Psoas muscle (tissue), 7 donors: ENCODE measurements at regions not wholly inside any gene's neighbourhood (a gene's known extent, or its start where the extent isn't known, plus 50 kb on each side); places are given as distances from the start of the nearest gene placed in this dataset.

ENCODE experiments used
- ATAC-seq, 4 donors: fragments of 200-7000 bp; cut with Tn5 transposase; one replicate each; pipeline ENCODE4 v1.9.1; 2020; ENCODE audit warnings: moderate library complexity in 3 of 4, mild to moderate bottlenecking in 2 of 4
- DNase-seq, 2 donors: peaks; one replicate each; pipeline ENCODE4 v3.0.0-alpha.2; 2020
- H3K27ac ChIP-seq: fragments of 200-600 bp; one replicate; pipeline ENCODE4 v1.8.0; 2022
- H3K27me3 ChIP-seq, 3 donors: fragments of 200-600 bp in 1 of 3; one replicate each; pipeline versions ENCODE4 v1.6.1 to v1.8.0; 2013 to 2022; ENCODE audit warnings: low read length in 2 of 3, mild to moderate bottlenecking in 2 of 3, moderate library complexity in 1 of 3; ENCODE audit not compliant: insufficient read depth in 3 of 3
- H3K36me3 ChIP-seq, 2 donors: fragments of 200-600 bp in 1 of 2; one replicate each; pipeline versions ENCODE4 v1.6.1 to v1.8.0; 2013 to 2022; ENCODE audit warnings: low read depth in 1 of 2, mild to moderate bottlenecking in 1 of 2, moderate library complexity in 1 of 2; ENCODE audit not compliant: insufficient read depth in 1 of 2
- H3K4me1 ChIP-seq: fragments of 200-600 bp; one replicate; pipeline ENCODE4 v1.8.0; 2022
- H3K4me3 ChIP-seq: fragments of 200-600 bp; one replicate; pipeline ENCODE4 v1.8.0; 2022; ENCODE audit warnings: mild to moderate bottlenecking
- H3K9me3 ChIP-seq: fragments of 200-600 bp; one replicate; pipeline ENCODE4 v1.8.0; 2022
- WGBS, 3 donors: extraction: QIAGEN DNeasy Blood & Tissue Kit; methylation state at CpG; one replicate each; pipeline versions ENCODE4 v1.1.6 to v1.1.7; 2013; 5-methylcytosine and 5-hydroxymethylcytosine counted together
- intact Hi-C, 2 donors: fragments of 100-400 bp; cut with DNase I; formaldehyde crosslinking; loops; one replicate each; pipeline versions ENCODE4 v1.11.0 to v1.14.2; 2022
- TF ChIP-seq, protein P1 (sequence below): fragments of 200-600 bp; IDR thresholded peaks from one replicate; pipeline ENCODE4 v1.8.0; 2022; ENCODE audit warnings: antibody characterized with exemption
- donor health status: healthy with polysubstance abuse.
- donor health status: DM: no; HTN: no; CAD: no; lungs with moderate emphysema.
- donor health status: Bipolar disorder and iron deficiency.
- donor health status: healthy.
- donor health status: DM: yes; HTN: yes; CAD: no.
- donor health status: DM: no; HTN: no; CAD: no.
- donor health status: DM: yes; HTN: yes; CAD: no.

DNA sequence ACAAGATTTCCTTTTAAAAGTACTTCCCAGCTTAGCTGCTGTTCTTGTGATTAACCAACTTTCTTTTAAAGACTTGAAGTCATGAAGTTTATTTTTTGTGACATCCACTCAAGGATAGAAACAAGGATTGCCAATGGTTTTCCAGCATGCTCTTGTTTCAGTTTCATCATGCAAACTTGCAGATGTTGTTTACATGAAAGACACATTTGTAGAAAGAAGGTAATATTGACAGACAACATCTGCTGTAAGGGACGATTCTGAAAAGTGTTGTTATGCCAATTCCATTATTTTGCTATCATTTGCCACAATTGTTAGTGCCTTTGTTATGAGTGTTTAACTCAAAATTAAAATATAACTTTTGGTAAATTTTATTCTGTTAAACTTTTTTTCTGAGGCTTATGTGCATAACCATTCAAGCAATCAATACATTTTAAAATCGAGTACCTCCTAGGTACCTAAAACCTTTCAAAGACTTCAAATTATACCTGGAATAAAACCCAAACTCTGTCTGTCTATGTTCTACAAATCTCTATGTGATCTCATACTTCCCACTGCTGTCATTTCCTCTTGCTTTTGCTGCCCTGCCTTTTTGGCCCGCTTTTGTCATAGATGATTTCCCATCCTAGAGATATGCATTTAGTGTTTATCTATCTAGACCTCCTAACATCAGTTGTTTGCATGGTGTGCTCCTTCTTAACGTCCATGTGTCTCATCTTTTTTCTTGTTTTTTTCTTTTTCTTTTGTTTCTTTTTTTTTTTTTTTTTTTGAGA is 630.4 kb downstream of the NR2F2 start:
- Histone ChIP-seq H3K4me3 (no peak overlapping the region), H3K4me1 (no peaks in the 10 kb centered on the region), H3K27ac (no peak overlapping the region), H3K9me3 (no peaks in the 10 kb centered on the region), H3K27me3 (no peaks in the 10 kb centered on the region), H3K36me3 (no peaks in the 10 kb centered on the region)
- WGBS, 3 donors, result 72 to 75% (median 73%) methylated on average over 4 of the region's 4 CpGs
- intact Hi-C loops, result no loop called here
- no peak for ATAC-seq
- DNase-seq, result no peak
- TF ChIP-seq, protein P1, sequence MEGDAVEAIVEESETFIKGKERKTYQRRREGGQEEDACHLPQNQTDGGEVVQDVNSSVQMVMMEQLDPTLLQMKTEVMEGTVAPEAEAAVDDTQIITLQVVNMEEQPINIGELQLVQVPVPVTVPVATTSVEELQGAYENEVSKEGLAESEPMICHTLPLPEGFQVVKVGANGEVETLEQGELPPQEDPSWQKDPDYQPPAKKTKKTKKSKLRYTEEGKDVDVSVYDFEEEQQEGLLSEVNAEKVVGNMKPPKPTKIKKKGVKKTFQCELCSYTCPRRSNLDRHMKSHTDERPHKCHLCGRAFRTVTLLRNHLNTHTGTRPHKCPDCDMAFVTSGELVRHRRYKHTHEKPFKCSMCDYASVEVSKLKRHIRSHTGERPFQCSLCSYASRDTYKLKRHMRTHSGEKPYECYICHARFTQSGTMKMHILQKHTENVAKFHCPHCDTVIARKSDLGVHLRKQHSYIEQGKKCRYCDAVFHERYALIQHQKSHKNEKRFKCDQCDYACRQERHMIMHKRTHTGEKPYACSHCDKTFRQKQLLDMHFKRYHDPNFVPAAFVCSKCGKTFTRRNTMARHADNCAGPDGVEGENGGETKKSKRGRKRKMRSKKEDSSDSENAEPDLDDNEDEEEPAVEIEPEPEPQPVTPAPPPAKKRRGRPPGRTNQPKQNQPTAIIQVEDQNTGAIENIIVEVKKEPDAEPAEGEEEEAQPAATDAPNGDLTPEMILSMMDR, result no peak

DNA sequence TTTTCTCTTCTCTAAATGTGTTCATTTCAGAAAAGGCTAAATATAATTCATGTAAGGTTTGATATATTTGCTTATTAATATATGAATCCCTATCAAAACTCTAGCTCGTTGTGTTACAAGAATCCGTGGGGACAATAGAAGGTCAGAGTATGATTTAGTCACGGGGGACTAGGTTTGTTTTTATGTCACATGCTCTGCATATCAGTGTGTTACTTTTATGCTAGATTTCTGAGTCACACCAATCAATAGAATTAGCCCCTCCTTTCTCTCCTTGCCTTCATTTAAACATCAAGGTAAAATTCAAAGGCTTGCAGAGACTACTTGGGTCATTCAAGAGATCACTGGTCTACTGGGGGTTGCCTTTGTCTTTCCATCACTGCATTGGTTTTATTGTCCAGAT is 636.1 kb downstream of the NR2F2 start:
- no peaks in the 10 kb centered on the region for H3K36me3 ChIP-seq
- ATAC-seq (no peak), DNase-seq (no peak)
- H3K27ac ChIP-seq, result no peak overlapping the region
- no peaks in the 10 kb centered on the region for H3K27me3 ChIP-seq
- no peaks in the 10 kb centered on the region for H3K4me1 ChIP-seq
- WGBS, 3 donors, result 41 to 48% (median 43%) methylated on average over 3 of the region's 3 CpGs
- intact Hi-C loops, result no loop called here
- no peak overlapping the region for H3K4me3 ChIP-seq
- H3K9me3 ChIP-seq, result no peaks in the 10 kb centered on the region
- TF ChIP-seq, protein P1, result no peak

DNA sequence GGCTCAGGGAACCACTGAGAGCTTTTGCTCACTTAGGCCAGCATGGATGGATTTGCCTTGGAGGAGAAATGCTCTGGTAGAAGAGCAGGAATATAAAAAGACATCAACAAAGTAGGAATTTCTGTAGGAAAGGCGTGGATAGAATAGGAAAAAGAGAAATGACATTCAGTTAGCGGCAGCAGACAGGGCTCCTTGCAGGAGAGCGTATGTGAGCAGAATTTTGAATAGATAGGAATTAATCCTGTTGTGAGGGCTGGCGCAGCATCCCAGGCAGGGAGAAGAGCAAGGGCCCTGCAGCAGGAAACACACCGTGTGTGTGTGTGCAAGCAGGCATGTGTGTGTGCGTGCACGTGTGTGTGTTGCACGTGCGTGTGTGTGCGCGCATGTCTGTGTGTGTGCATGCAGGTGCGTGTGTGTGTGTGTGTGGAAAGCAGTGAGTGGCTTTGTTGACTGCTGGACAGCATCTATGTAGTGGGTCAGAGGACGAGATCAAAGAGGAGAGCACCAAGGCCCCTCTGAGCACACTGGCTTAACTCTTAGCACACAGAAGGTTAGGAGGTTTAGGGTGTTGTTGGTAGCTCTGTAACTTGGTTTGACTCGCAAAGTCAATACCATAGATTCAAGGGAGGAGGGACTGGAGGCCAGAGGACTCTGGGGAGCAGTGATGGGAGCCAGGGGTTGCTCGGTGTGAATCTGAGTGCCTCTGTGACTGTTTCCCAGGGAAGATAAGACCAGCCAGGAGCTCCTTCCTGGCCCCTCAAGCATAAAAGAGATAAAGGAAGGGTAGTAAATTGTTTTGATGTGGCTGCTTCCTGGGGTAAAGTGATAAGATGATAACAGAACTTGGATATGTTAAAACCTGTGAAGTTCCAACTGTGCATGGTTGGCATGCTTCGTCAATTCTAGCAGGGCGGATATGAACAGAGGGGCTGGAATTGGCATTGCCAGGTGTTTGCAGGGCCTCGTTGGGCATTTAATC is 639.5 kb downstream of the NR2F2 start:
- DNase-seq (no peak), ATAC-seq (no peak)
- Histone ChIP-seq H3K36me3 (no peaks in the 10 kb centered on the region), H3K27me3 (peaks cover 0 to 3% (median 0%) of the 10 kb centered on the region in 3 donors), H3K9me3 (no peaks in the 10 kb centered on the region), H3K4me3 (no peak overlapping the region), H3K27ac (no peak overlapping the region), H3K4me1 (no peaks in the 10 kb centered on the region)
- intact Hi-C loops, result no loop called here
- TF ChIP-seq, protein P1, result no peak
- WGBS, 3 donors, result 61 to 70% (median 70%) methylated on average over 18 of the region's 18 CpGs

DNA sequence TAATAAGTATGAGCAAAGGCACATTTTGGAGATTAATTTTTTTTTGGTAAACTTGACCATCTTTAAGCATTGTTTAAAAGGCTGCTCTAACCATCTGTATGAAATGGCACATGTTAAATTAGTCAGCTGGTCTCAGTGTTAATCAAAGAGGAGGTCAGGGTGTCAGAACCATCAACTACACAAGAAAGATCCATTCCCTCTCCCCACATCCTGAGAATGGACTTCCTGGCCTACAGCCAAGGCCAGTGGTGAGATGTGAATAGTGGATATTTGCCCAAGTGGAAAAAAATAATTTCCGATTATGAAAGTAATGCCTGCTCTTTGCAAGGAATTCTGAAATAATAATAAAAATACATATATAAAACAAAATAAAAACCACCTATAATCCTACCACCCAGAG is 641.7 kb downstream of the NR2F2 start:
- no peak overlapping the region for H3K4me3 ChIP-seq
- TF ChIP-seq, protein P1, result no peak
- no peak for ATAC-seq
- no peak for DNase-seq
- H3K4me1 ChIP-seq, result no peaks in the 10 kb centered on the region
- H3K36me3 ChIP-seq, result no peaks in the 10 kb centered on the region
- H3K27me3 ChIP-seq, result peaks cover 0 to 3% (median 0%) of the 10 kb centered on the region in 3 donors
- 18 to 47% (median 24%) methylated on average over 1 of the region's 1 CpG for WGBS, 3 donors
- intact Hi-C loops, result no loop called here
- no peaks in the 10 kb centered on the region for H3K9me3 ChIP-seq
- H3K27ac ChIP-seq, result no peak overlapping the region
